ENCODE measurements at regions not wholly inside any gene's neighbourhood (a gene's known extent, or its start where the extent isn't known, plus 50 kb on each side); places are given as distances from the start of the nearest gene placed in this dataset.

DNA sequence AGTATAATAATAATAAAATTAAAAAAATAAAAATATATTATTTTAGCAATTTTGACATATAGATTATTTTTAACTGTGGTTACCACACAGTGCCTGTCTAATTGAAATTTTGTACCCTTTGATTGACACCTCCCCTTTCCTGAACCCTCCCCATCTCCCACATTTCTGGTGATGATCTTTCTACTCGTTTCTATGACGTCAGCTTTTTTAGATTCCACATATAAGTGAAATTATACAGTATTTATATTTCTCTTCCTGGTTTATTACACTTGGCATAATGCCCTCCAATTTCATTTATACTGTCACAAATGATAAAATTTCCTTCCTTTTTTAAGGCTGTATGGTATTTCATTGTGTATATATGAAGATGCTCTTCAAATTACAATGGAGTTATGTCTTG is 258.1 kb upstream of the PTCHD4 start:
- TF ChIP-seq POLR2AphosphoS5 (IDR thresholded peaks at IDR 0.05; ENCODE audit: low read depth, low read length): no peak
- no peak for TF ChIP-seq EZH2phosphoT487 (IDR thresholded peaks at IDR 0.05; ENCODE audit: borderline replicate concordance)
